ACC112 (cell line): ENCODE measurements at regions not wholly inside any gene's neighbourhood (a gene's known extent, or its start where the extent isn't known, plus 50 kb on each side); places are given as distances from the start of the nearest gene placed in this dataset.

Experiments used
- H2AFZ ChIP-seq: fragments of 200-600 bp; sonication (generic); one replicate; pipeline ENCODE4 v1.6.0; 2017; ENCODE audit warnings: antibody characterized with exemption, low read length; ENCODE audit not compliant: unreplicated experiment
- H3K27ac ChIP-seq: fragments of 200-600 bp; sonication (generic); 2 replicates; pipeline ENCODE4 v1.5.1; 2014; ENCODE audit warnings: low read depth, mild to moderate bottlenecking, antibody characterized with exemption, low read length, moderate library complexity
- H3K27me3 ChIP-seq: fragments of 200-600 bp; sonication (generic); 2 replicates; pipeline ENCODE4 v1.6.1; 2014; ENCODE audit warnings: mild to moderate bottlenecking, antibody characterized with exemption, low read length, moderate library complexity, mixed read lengths; ENCODE audit not compliant: insufficient read depth
- H3K36me3 ChIP-seq: fragments of 200-600 bp; sonication (generic); 2 replicates; pipeline ENCODE4 v1.6.1; 2016; ENCODE audit warnings: mild to moderate bottlenecking, antibody characterized with exemption, low read length, moderate library complexity, mixed read lengths; ENCODE audit not compliant: insufficient read depth
- H3K4me1 ChIP-seq: fragments of 200-600 bp; sonication (generic); one replicate; pipeline ENCODE4 v1.6.1; 2016; ENCODE audit warnings: low read length, mixed read lengths; ENCODE audit not compliant: insufficient read depth, unreplicated experiment, control insufficient read depth
- H3K4me3 ChIP-seq: fragments of 200-600 bp; sonication (generic); 2 replicates; pipeline ENCODE4 v1.5.1; 2014; ENCODE audit warnings: mild to moderate bottlenecking, low read depth, low read length
- H3K79me2 ChIP-seq: fragments of 200-600 bp; sonication (generic); one replicate; pipeline ENCODE4 v1.6.0; 2016; ENCODE audit warnings: low read length; ENCODE audit not compliant: control insufficient read depth, unreplicated experiment, insufficient read depth

GRCh38 chr3:102660653-102661052 is 225.8 kb downstream of the ZPLD1 start:
- Histone ChIP-seq H3K27ac (no peak overlapping the region), H3K4me3 (no peak overlapping the region), H3K36me3 (no peaks in the 10 kb centered on the region), H3K79me2 (no peaks in the 10 kb centered on the region), H2AFZ (no peak overlapping the region), H3K4me1 (no peaks in the 10 kb centered on the region), H3K27me3 (peaks cover 5% of the 10 kb centered on the region; the same call in 1 of the 2 replicates)

GRCh38 chr3:102661707-102662497 is 227.1 kb downstream of the ZPLD1 start:
- Histone ChIP-seq H2AFZ (no peak overlapping the region), H3K27me3 (peaks cover 5% of the 10 kb centered on the region; the same call in 1 of the 2 replicates), H3K4me1 (no peaks in the 10 kb centered on the region), H3K4me3 (no peak overlapping the region), H3K79me2 (no peaks in the 10 kb centered on the region), H3K27ac (no peak overlapping the region), H3K36me3 (no peaks in the 10 kb centered on the region)

- H3K4me3 ChIP-seq, result no peak overlapping the region
- no peak overlapping the region for H3K27ac ChIP-seq
- H3K4me1 ChIP-seq, result no peaks in the 10 kb centered on the region
- H3K27me3 ChIP-seq, result peaks cover 5% of the 10 kb centered on the region; the same call in 1 of the 2 replicates
- H2AFZ ChIP-seq, result no peak overlapping the region
- no peaks in the 10 kb centered on the region for H3K36me3 ChIP-seq
- no peaks in the 10 kb centered on the region for H3K79me2 ChIP-seq
Observed at GRCh38 chr3:102662498-102662772, 227.6 kb downstream of the ZPLD1 start.

- no peaks in the 10 kb centered on the region for H3K79me2 ChIP-seq
- no peak overlapping the region for H3K27ac ChIP-seq
- H3K4me3 ChIP-seq, result no peak overlapping the region
- H3K4me1 ChIP-seq, result no peaks in the 10 kb centered on the region
- H3K36me3 ChIP-seq, result no peaks in the 10 kb centered on the region
- peaks cover 14% of the 10 kb centered on the region; the same call in 1 of the 2 replicates for H3K27me3 ChIP-seq
- H2AFZ ChIP-seq, result no peak overlapping the region
Observed at GRCh38 chr3:102664126-102664525, 229.3 kb downstream of the ZPLD1 start.

- Histone ChIP-seq H3K36me3 (no peaks in the 10 kb centered on the region), H3K27me3 (peaks cover 14% of the 10 kb centered on the region; the same call in 1 of the 2 replicates), H2AFZ (no peak overlapping the region), H3K79me2 (no peaks in the 10 kb centered on the region), H3K27ac (no peak overlapping the region), H3K4me3 (no peak overlapping the region), H3K4me1 (no peaks in the 10 kb centered on the region)
Observed at GRCh38 chr3:102665183-102665582, 230.4 kb downstream of the ZPLD1 start.

- Histone ChIP-seq H3K36me3 (no peaks in the 10 kb centered on the region), H3K79me2 (no peaks in the 10 kb centered on the region), H3K27ac (no peak overlapping the region), H3K4me1 (no peaks in the 10 kb centered on the region), H3K27me3 (peaks cover 18% of the 10 kb centered on the region; the same call in 1 of the 2 replicates), H2AFZ (no peak overlapping the region), H3K4me3 (no peak overlapping the region)
Observed at GRCh38 chr3:102668247-102668646, 233.4 kb downstream of the ZPLD1 start.

GRCh38 chr3:102670986-102671385 is 236.2 kb downstream of the ZPLD1 start:
- H3K27ac ChIP-seq, result no peak overlapping the region
- no peak overlapping the region for H3K4me3 ChIP-seq
- H3K36me3 ChIP-seq, result no peaks in the 10 kb centered on the region
- H3K27me3 ChIP-seq, result peaks cover 18% of the 10 kb centered on the region; the same call in 1 of the 2 replicates
- no peak overlapping the region for H2AFZ ChIP-seq
- no peaks in the 10 kb centered on the region for H3K79me2 ChIP-seq
- no peaks in the 10 kb centered on the region for H3K4me1 ChIP-seq

- Histone ChIP-seq H3K79me2 (no peaks in the 10 kb centered on the region), H3K4me1 (no peaks in the 10 kb centered on the region), H3K4me3 (no peak overlapping the region), H3K27me3 (peaks cover 18% of the 10 kb centered on the region; the same call in 1 of the 2 replicates), H3K27ac (no peak overlapping the region), H3K36me3 (no peaks in the 10 kb centered on the region), H2AFZ (no peak overlapping the region)
Observed at GRCh38 chr3:102672305-102672704, 237.5 kb downstream of the ZPLD1 start.

GRCh38 chr3:102673271-102674115 is 238.7 kb downstream of the ZPLD1 start:
- Histone ChIP-seq H3K27me3 (peaks cover 9% of the 10 kb centered on the region; the same call in 1 of the 2 replicates), H2AFZ (no peak overlapping the region), H3K4me3 (no peak overlapping the region; the same call in 1 of the 2 replicates), H3K4me1 (no peaks in the 10 kb centered on the region), H3K27ac (no peak overlapping the region), H3K79me2 (no peaks in the 10 kb centered on the region), H3K36me3 (no peaks in the 10 kb centered on the region)

GRCh38 chr3:102674284-102674683 is 239.5 kb downstream of the ZPLD1 start:
- Histone ChIP-seq H2AFZ (no peak overlapping the region), H3K4me1 (no peaks in the 10 kb centered on the region), H3K36me3 (no peaks in the 10 kb centered on the region), H3K79me2 (no peaks in the 10 kb centered on the region), H3K4me3 (no peak overlapping the region), H3K27ac (no peak overlapping the region), H3K27me3 (peaks cover 9% of the 10 kb centered on the region; the same call in 1 of the 2 replicates)
